AG09319 (cell line): ENCODE measurements at regions not wholly inside any gene's neighbourhood (a gene's known extent, or its start where the extent isn't known, plus 50 kb on each side); places are given as distances from the start of the nearest gene placed in this dataset.

Experiments used
- DNase-seq: peaks from one replicate; pipeline ENCODE4 v3.0.0-alpha.2; 2010; ENCODE audit warnings: low read depth; ENCODE audit errors: extremely low read depth
- TF ChIP-seq, protein P1 (sequence below): IDR thresholded peaks from 2 replicates; pipeline ENCODE4 v1.5.1; 2011; ENCODE audit warnings: low read depth, mild to moderate bottlenecking, inconsistent platforms, low read length, moderate library complexity

DNA sequence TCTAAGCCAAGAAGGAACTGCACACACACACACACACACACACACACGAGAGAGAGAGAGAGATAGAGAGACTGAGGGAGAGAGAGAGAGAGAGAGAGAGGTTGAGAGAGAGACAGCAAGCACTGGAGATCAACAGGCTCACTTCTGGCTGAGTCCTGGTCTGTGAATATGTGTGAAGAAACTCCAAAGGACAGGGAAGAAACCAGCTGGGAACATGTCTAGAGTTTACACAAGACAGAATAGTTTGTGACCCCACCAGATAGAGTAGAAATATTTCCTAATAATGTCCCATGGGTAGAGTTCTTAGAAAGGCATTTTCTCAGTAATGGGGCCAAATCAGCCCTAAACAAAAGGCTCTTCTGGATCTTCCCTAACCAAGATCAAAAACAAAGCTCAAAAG, 155.5 kb upstream of the IGFBP3 start:
- no peak for DNase-seq
- TF ChIP-seq, protein P1, sequence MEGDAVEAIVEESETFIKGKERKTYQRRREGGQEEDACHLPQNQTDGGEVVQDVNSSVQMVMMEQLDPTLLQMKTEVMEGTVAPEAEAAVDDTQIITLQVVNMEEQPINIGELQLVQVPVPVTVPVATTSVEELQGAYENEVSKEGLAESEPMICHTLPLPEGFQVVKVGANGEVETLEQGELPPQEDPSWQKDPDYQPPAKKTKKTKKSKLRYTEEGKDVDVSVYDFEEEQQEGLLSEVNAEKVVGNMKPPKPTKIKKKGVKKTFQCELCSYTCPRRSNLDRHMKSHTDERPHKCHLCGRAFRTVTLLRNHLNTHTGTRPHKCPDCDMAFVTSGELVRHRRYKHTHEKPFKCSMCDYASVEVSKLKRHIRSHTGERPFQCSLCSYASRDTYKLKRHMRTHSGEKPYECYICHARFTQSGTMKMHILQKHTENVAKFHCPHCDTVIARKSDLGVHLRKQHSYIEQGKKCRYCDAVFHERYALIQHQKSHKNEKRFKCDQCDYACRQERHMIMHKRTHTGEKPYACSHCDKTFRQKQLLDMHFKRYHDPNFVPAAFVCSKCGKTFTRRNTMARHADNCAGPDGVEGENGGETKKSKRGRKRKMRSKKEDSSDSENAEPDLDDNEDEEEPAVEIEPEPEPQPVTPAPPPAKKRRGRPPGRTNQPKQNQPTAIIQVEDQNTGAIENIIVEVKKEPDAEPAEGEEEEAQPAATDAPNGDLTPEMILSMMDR: no peak

- DNase-seq: no peak
- TF ChIP-seq, protein P1: no peak
Measured at GRCh38 chr7:46072722-46073121, 151.7 kb upstream of the IGFBP3 start.

GRCh38 chr7:46071601-46072000, 150.5 kb upstream of the IGFBP3 start:
- DNase-seq: no peak
- TF ChIP-seq, protein P1: no peak

- no peak for DNase-seq
- TF ChIP-seq, protein P1: no peak
Measured at GRCh38 chr7:46071076-46071475, 150.0 kb upstream of the IGFBP3 start.

- TF ChIP-seq, protein P1: no peak
Measured at GRCh38 chr7:46068159-46068558, 147.1 kb upstream of the IGFBP3 start.

GRCh38 chr7:46059308-46060020, 138.4 kb upstream of the IGFBP3 start:
- TF ChIP-seq, protein P1: no peak
- DNase-seq: no peak

More at GRCh38 chr7:46068159-46068558, 147.1 kb upstream of the IGFBP3 start:
- no peak for DNase-seq

GRCh38 chr7:46058086-46058823, 137.2 kb upstream of the IGFBP3 start:
- TF ChIP-seq, protein P1: no peak
- peak; percentile 63 for DNase-seq
